GM23248 (cell line): ENCODE measurements at regions not wholly inside any gene's neighbourhood (a gene's known extent, or its start where the extent isn't known, plus 50 kb on each side); places are given as distances from the start of the nearest gene placed in this dataset.

ENCODE experiments used
- EZH2 ChIP-seq: fragments of 200-600 bp; sonication (generic); IDR thresholded peaks from 2 replicates; pipeline ENCODE4 v1.6.1; 2018; ENCODE audit warnings: antibody characterized with exemption, mild to moderate bottlenecking; ENCODE audit not compliant: insufficient read depth, poor library complexity, severe bottlenecking
- EZH2phosphoT487 ChIP-seq: fragments of 200-600 bp; sonication (generic); IDR thresholded peaks from 2 replicates; pipeline ENCODE4 v1.6.1; 2018; ENCODE audit warnings: antibody characterized with exemption, moderate library complexity, mild to moderate bottlenecking, low read depth; ENCODE audit not compliant: insufficient read depth

- TF ChIP-seq EZH2 (no peak), EZH2phosphoT487 (no peak)
Measured at GRCh38 chr7:52431082-52431815, 604.2 kb upstream of the POM121L12 start.
